Fibroblast of lung (primary cell): ENCODE measurements at regions not wholly inside any gene's neighbourhood (a gene's known extent, or its start where the extent isn't known, plus 50 kb on each side); places are given as distances from the start of the nearest gene placed in this dataset.
"Not testable (repeated sequence)": the region's sequence is repeated elsewhere in the genome, so short reads cannot be mapped to it uniquely, and the experiment has no call there.

Source experiments
- EZH2 ChIP-seq: IDR thresholded peaks from 2 replicates; pipeline ENCODE4 v1.5.1; 2012; ENCODE audit warnings: low read length, control low read depth, mild to moderate bottlenecking; ENCODE audit errors: missing control alignments
- TF ChIP-seq, protein P1 (sequence below), 2 donors: IDR thresholded peaks in 1 of 2; conservative IDR thresholded peaks in 1 of 2; 1 replicate in 1 of 2; 2 replicates in 1 of 2; pipeline ENCODE4 v1.5.1; 2011 to 2012; ENCODE audit warnings: low read length in 2 of 2, control low read depth in 1 of 2, inconsistent platforms in 1 of 2, low read depth in 1 of 2, mild to moderate bottlenecking in 1 of 2

DNA sequence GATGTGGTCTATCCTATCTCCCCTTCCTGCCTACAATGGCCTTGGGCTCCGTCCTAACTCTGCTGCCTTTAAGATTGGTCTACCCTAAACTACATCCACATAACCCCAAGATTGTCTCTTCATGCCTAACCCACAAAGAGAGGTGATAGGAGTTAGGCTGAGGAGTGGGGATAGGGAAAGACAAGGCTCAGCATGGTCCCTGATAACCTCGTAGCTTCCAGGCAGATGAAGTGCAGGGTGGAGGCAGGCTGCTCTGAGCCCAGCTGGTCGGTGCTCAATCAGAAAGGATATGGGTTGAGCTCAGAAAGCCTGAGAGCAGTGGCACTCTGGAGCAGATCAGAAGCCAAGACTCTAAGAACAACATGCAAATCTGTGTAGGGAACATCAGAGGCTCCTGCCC, 87.1 kb upstream of the KIF2A start:
- TF ChIP-seq, protein P1, sequence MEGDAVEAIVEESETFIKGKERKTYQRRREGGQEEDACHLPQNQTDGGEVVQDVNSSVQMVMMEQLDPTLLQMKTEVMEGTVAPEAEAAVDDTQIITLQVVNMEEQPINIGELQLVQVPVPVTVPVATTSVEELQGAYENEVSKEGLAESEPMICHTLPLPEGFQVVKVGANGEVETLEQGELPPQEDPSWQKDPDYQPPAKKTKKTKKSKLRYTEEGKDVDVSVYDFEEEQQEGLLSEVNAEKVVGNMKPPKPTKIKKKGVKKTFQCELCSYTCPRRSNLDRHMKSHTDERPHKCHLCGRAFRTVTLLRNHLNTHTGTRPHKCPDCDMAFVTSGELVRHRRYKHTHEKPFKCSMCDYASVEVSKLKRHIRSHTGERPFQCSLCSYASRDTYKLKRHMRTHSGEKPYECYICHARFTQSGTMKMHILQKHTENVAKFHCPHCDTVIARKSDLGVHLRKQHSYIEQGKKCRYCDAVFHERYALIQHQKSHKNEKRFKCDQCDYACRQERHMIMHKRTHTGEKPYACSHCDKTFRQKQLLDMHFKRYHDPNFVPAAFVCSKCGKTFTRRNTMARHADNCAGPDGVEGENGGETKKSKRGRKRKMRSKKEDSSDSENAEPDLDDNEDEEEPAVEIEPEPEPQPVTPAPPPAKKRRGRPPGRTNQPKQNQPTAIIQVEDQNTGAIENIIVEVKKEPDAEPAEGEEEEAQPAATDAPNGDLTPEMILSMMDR (conservative IDR thresholded peaks at IDR 0.05 in 1 of 2, IDR thresholded peaks at IDR 0.05 in 1 of 2; ENCODE audit: low read depth in 1 of 2, low read length in 2 of 2), result not testable (repeated sequence)
- TF ChIP-seq EZH2, result not testable (repeated sequence)
